Mesenchymal stem cell (in vitro differentiated cells and primary cell): ENCODE measurements at regions not wholly inside any gene's neighbourhood (a gene's known extent, or its start where the extent isn't known, plus 50 kb on each side); places are given as distances from the start of the nearest gene placed in this dataset.

Experiments
- DNase-seq: peaks from one replicate; pipeline ENCODE4 v3.0.0-alpha.2; 2013
- H2AFZ ChIP-seq: one replicate; pipeline ENCODE4 v1.6.1; 2013; ENCODE audit warnings: low read depth, mild to moderate bottlenecking, control low read depth, inconsistent platforms, low read length, moderate library complexity
- H2AK5ac ChIP-seq: 2 replicates; pipeline ENCODE4 v1.6.1; 2013; ENCODE audit warnings: low read length, moderate library complexity, mild to moderate bottlenecking, inconsistent platforms; ENCODE audit not compliant: severe bottlenecking
- H2BK120ac ChIP-seq: one replicate; pipeline ENCODE4 v1.6.1; 2013; ENCODE audit warnings: low read depth, mild to moderate bottlenecking, inconsistent platforms, low read length, moderate library complexity
- H2BK12ac ChIP-seq, 2 experiments: one replicate each; pipeline ENCODE4 v1.6.1; 2013; ENCODE audit warnings: inconsistent platforms in 2 of 2, low read length in 2 of 2, mild to moderate bottlenecking in 2 of 2, moderate library complexity in 2 of 2, control low read depth in 1 of 2
- H2BK15ac ChIP-seq: one replicate; pipeline ENCODE4 v1.6.1; 2013; ENCODE audit warnings: mild to moderate bottlenecking, low read depth, inconsistent platforms; ENCODE audit not compliant: poor library complexity, severe bottlenecking
- H2BK5ac ChIP-seq: 2 replicates; pipeline ENCODE4 v1.6.1; 2013; ENCODE audit warnings: low read depth, mild to moderate bottlenecking, low read length, control low read depth, inconsistent platforms; ENCODE audit not compliant: poor library complexity, severe bottlenecking
- H3K14ac ChIP-seq, 2 experiments: one replicate each; pipeline ENCODE4 v1.6.1; 2013; ENCODE audit warnings: inconsistent platforms in 2 of 2, low read length in 2 of 2, control low read depth in 1 of 2, mild to moderate bottlenecking in 1 of 2, moderate library complexity in 1 of 2
- H3K18ac ChIP-seq, 2 experiments: one replicate each; pipeline ENCODE4 v1.6.1; 2013; ENCODE audit warnings: inconsistent platforms in 2 of 2, low read length in 2 of 2, control low read depth in 1 of 2, low read depth in 1 of 2, mild to moderate bottlenecking in 1 of 2
- H3K23ac ChIP-seq, 2 experiments: one replicate each; pipeline ENCODE4 v1.6.1; 2013; ENCODE audit warnings: inconsistent platforms in 2 of 2, low read length in 2 of 2, mild to moderate bottlenecking in 2 of 2, moderate library complexity in 2 of 2, control low read depth in 1 of 2
- H3K27ac ChIP-seq: 2 replicates; pipeline ENCODE4 v1.5.1; 2013; ENCODE audit warnings: mild to moderate bottlenecking, moderate library complexity, low read length, control low read depth, inconsistent platforms; ENCODE audit not compliant: poor library complexity, severe bottlenecking
- H3K27me3 ChIP-seq, 2 experiments: 2 replicates each; pipeline versions ENCODE4 v1.6.1 to v1.7.0; 2013; ENCODE audit warnings: low read length in 2 of 2, mild to moderate bottlenecking in 2 of 2, moderate library complexity in 2 of 2, control low read depth in 1 of 2, inconsistent platforms in 1 of 2; ENCODE audit not compliant: control insufficient read depth in 1 of 2, insufficient read depth in 1 of 2
- H3K36me3 ChIP-seq, 2 experiments: 2 replicates each; pipeline versions ENCODE4 v1.6.1 to v1.7.0; 2013; ENCODE audit warnings: low read length in 2 of 2, control low read depth in 1 of 2, inconsistent platforms in 1 of 2, low read depth in 1 of 2, mild to moderate bottlenecking in 1 of 2; ENCODE audit not compliant: insufficient read depth in 2 of 2, control insufficient read depth in 1 of 2
- H3K4ac ChIP-seq, 2 experiments: one replicate each; pipeline ENCODE4 v1.6.1; 2013; ENCODE audit warnings: inconsistent platforms in 2 of 2, low read length in 2 of 2, mild to moderate bottlenecking in 2 of 2, moderate library complexity in 2 of 2, control low read depth in 1 of 2, low read depth in 1 of 2
- H3K4me1 ChIP-seq: 2 replicates; pipeline ENCODE4 v1.6.1; 2013; ENCODE audit warnings: low read depth, low read length, control low read depth; ENCODE audit not compliant: control insufficient read depth, insufficient read depth
- H3K4me2 ChIP-seq: 2 replicates; pipeline ENCODE4 v1.6.1; 2013; ENCODE audit warnings: low read length, mild to moderate bottlenecking, inconsistent platforms; ENCODE audit not compliant: poor library complexity, severe bottlenecking
- H3K4me3 ChIP-seq, 2 experiments: 2 replicates each; pipeline versions ENCODE4 v1.5.1 to v1.7.0; 2013; ENCODE audit warnings: low read length in 2 of 2, mild to moderate bottlenecking in 2 of 2, control low read depth in 1 of 2, low read depth in 1 of 2; ENCODE audit not compliant: insufficient read depth in 1 of 2
- H3K79me1 ChIP-seq: replicated peaks from 2 replicates; pipeline ENCODE4 v1.6.1; 2013; ENCODE audit warnings: mild to moderate bottlenecking, control low read depth, low read length, inconsistent platforms; ENCODE audit not compliant: poor library complexity, severe bottlenecking
- H3K9ac ChIP-seq: 2 replicates; pipeline ENCODE4 v1.7.0; 2013; ENCODE audit warnings: mild to moderate bottlenecking, low read length, moderate library complexity
- H3K9me3 ChIP-seq: 2 replicates; pipeline ENCODE4 v1.7.0; 2013; ENCODE audit warnings: mild to moderate bottlenecking, low read length; ENCODE audit not compliant: control insufficient read depth
- H4K8ac ChIP-seq: one replicate; pipeline ENCODE4 v1.6.1; 2013; ENCODE audit warnings: inconsistent platforms, mild to moderate bottlenecking, low read length, moderate library complexity
- H4K91ac ChIP-seq: one replicate; pipeline ENCODE4 v1.6.1; 2013; ENCODE audit warnings: mild to moderate bottlenecking, low read length, inconsistent platforms
- WGBS: methylation state at CpG from one replicate; pipeline ENCODE4 v1.1.7; 2013; ENCODE audit warnings: mixed read lengths; 5-methylcytosine and 5-hydroxymethylcytosine counted together

GRCh38 chr12:131552492-131552863 is 158.4 kb upstream of the SFSWAP start:
- DNase-seq = no peak
- Histone ChIP-seq H3K18ac (no peak overlapping the region), H3K27me3 (peaks cover 0 to 7% of the 10 kb centered on the region in 2 experiments), H3K23ac (no peak overlapping the region), H3K4ac (no peak overlapping the region), H3K27ac (no peak overlapping the region), H2AFZ (no peak overlapping the region), H2BK120ac (no peak overlapping the region), H3K14ac (no peak overlapping the region), H2BK5ac (no peak overlapping the region), H2BK15ac (no peak overlapping the region), H3K79me1 (no peaks in the 10 kb centered on the region), H2AK5ac (no peak overlapping the region), H3K36me3 (no peaks in the 10 kb centered on the region), H4K91ac (no peak overlapping the region), H3K4me3 (no peak overlapping the region), H3K9ac (no peak overlapping the region), H3K4me2 (no peak overlapping the region), H3K9me3 (no peaks in the 10 kb centered on the region), H4K8ac (no peak overlapping the region), H3K4me1 (no peaks in the 10 kb centered on the region), H2BK12ac (no peak overlapping the region)
- WGBS = 71% methylated on average over 2 of the region's 2 CpGs

- H3K23ac ChIP-seq = no peak overlapping the region
- H2AFZ ChIP-seq = no peak overlapping the region
- H3K4me1 ChIP-seq = no peaks in the 10 kb centered on the region
- no peak overlapping the region for H3K4me2 ChIP-seq
- no peak overlapping the region for H3K4ac ChIP-seq
- no peak overlapping the region for H3K18ac ChIP-seq
- no peak overlapping the region for H2BK15ac ChIP-seq
- H3K36me3 ChIP-seq = no peaks in the 10 kb centered on the region
- no peaks in the 10 kb centered on the region for H3K9me3 ChIP-seq
- whole genome bisulfite sequencing = 58% methylated on average over 6 of the region's 6 CpGs
- no peak overlapping the region for H2AK5ac ChIP-seq
- no peak overlapping the region for H2BK12ac ChIP-seq
- no peak overlapping the region for H3K27ac ChIP-seq
- H3K4me3 ChIP-seq = no peak overlapping the region
- H3K14ac ChIP-seq = no peak overlapping the region
- H3K27me3 ChIP-seq = peaks cover 0 to 10% of the 10 kb centered on the region in 2 experiments
- no peak overlapping the region for H4K91ac ChIP-seq
- DNase-seq = no peak
- no peak overlapping the region for H2BK120ac ChIP-seq
- H3K9ac ChIP-seq = no peak overlapping the region
- no peaks in the 10 kb centered on the region for H3K79me1 ChIP-seq
- H4K8ac ChIP-seq = no peak overlapping the region
- H2BK5ac ChIP-seq = no peak overlapping the region
Observed at GRCh38 chr12:131553096-131553777, 157.7 kb upstream of the SFSWAP start.

- WGBS = 83% methylated on average over 17 of the region's 18 CpGs
- no peaks in the 10 kb centered on the region for H3K36me3 ChIP-seq
- H3K23ac ChIP-seq = no peak overlapping the region
- peaks cover 0 to 11% of the 10 kb centered on the region in 2 experiments for H3K27me3 ChIP-seq
- no peak overlapping the region for H2BK15ac ChIP-seq
- no peak overlapping the region for H3K9ac ChIP-seq
- no peak overlapping the region for H2AK5ac ChIP-seq
- no peak overlapping the region for H3K4me3 ChIP-seq
- no peak overlapping the region for H2BK5ac ChIP-seq
- H3K4me1 ChIP-seq = no peaks in the 10 kb centered on the region
- H3K18ac ChIP-seq = no peak overlapping the region
- H4K8ac ChIP-seq = no peak overlapping the region
- no peaks in the 10 kb centered on the region for H3K9me3 ChIP-seq
- DNase-seq = no peak
- H3K4ac ChIP-seq = no peak overlapping the region
- no peak overlapping the region for H2BK120ac ChIP-seq
- H2BK12ac ChIP-seq = no peak overlapping the region
- H4K91ac ChIP-seq = no peak overlapping the region
- H3K4me2 ChIP-seq = no peak overlapping the region
- no peak overlapping the region for H3K14ac ChIP-seq
- H3K79me1 ChIP-seq = no peaks in the 10 kb centered on the region
- no peak overlapping the region for H2AFZ ChIP-seq
- H3K27ac ChIP-seq = no peak overlapping the region
Observed at GRCh38 chr12:131555197-131555846, 155.6 kb upstream of the SFSWAP start.

GRCh38 chr12:131555866-131556265 is 155.0 kb upstream of the SFSWAP start:
- H3K14ac ChIP-seq = no peak overlapping the region
- H4K8ac ChIP-seq = no peak overlapping the region
- H2AK5ac ChIP-seq = no peak overlapping the region
- peaks cover 0 to 11% of the 10 kb centered on the region in 2 experiments for H3K27me3 ChIP-seq
- no peak overlapping the region for H3K4ac ChIP-seq
- no peak overlapping the region for H2BK120ac ChIP-seq
- H3K9ac ChIP-seq = no peak overlapping the region
- no peaks in the 10 kb centered on the region for H3K36me3 ChIP-seq
- no peak overlapping the region for H3K27ac ChIP-seq
- no peak for DNase-seq
- no peaks in the 10 kb centered on the region for H3K79me1 ChIP-seq
- 79% methylated on average over 13 of the region's 13 CpGs for WGBS
- H2BK12ac ChIP-seq = no peak overlapping the region
- H4K91ac ChIP-seq = no peak overlapping the region
- no peaks in the 10 kb centered on the region for H3K4me1 ChIP-seq
- H3K18ac ChIP-seq = no peak overlapping the region
- H2BK5ac ChIP-seq = no peak overlapping the region
- no peak overlapping the region for H2AFZ ChIP-seq
- H3K4me3 ChIP-seq = no peak overlapping the region
- no peak overlapping the region for H2BK15ac ChIP-seq
- no peak overlapping the region for H3K23ac ChIP-seq
- H3K4me2 ChIP-seq = no peak overlapping the region
- H3K9me3 ChIP-seq = no peaks in the 10 kb centered on the region
